Endodermal cell (in vitro differentiated cells): ENCODE measurements at regions not wholly inside any gene's neighbourhood (a gene's known extent, or its start where the extent isn't known, plus 50 kb on each side); places are given as distances from the start of the nearest gene placed in this dataset.

ENCODE experiments used
- DNase-seq: peaks from one replicate; pipeline ENCODE4 v3.0.0-alpha.2; 2017
- H3K27ac ChIP-seq: 2 replicates; pipeline ENCODE4 v1.5.1; 2013; ENCODE audit warnings: mild to moderate bottlenecking, low read depth, low read length, moderate library complexity
- H3K27me3 ChIP-seq: 2 replicates; pipeline ENCODE4 v1.6.1; 2013; ENCODE audit warnings: mild to moderate bottlenecking, low read length, moderate library complexity; ENCODE audit not compliant: insufficient read depth, control insufficient read depth, poor library complexity, severe bottlenecking
- H3K36me3 ChIP-seq: 2 replicates; pipeline ENCODE4 v1.7.0; 2013; ENCODE audit warnings: mild to moderate bottlenecking, low read length, moderate library complexity; ENCODE audit not compliant: control insufficient read depth, insufficient read depth
- H3K4me1 ChIP-seq: one replicate; pipeline ENCODE4 v1.7.0; 2013; ENCODE audit warnings: low read length; ENCODE audit not compliant: control insufficient read depth, insufficient read depth
- H3K4me3 ChIP-seq: 2 replicates; pipeline ENCODE4 v1.5.1; 2013; ENCODE audit warnings: mild to moderate bottlenecking, low read length, moderate library complexity
- H3K9ac ChIP-seq: 2 replicates; pipeline ENCODE4 v1.6.1; 2013; ENCODE audit warnings: mild to moderate bottlenecking, low read length, moderate library complexity; ENCODE audit not compliant: poor library complexity, severe bottlenecking; ENCODE audit errors: extremely low read depth
- H3K9me3 ChIP-seq: 2 replicates; pipeline ENCODE4 v1.6.1; 2013; ENCODE audit warnings: mild to moderate bottlenecking, low read length, moderate library complexity; ENCODE audit not compliant: control insufficient read depth
- H3K27ac Mint-ChIP-seq: 2 replicates; pipeline ENCODE4 v1.8.0; 2020; ENCODE audit warnings: mixed read lengths
- H3K27me3 Mint-ChIP-seq: 2 replicates; pipeline ENCODE4 v1.8.0; 2021; ENCODE audit warnings: mild to moderate bottlenecking, mixed read lengths; ENCODE audit not compliant: insufficient read depth
- H3K36me3 Mint-ChIP-seq: 2 replicates; pipeline ENCODE4 v1.8.0; 2020; ENCODE audit warnings: low read depth, mixed read lengths
- H3K4me1 Mint-ChIP-seq: 2 replicates; pipeline ENCODE4 v1.8.0; 2020; ENCODE audit warnings: mixed read lengths
- H3K4me3 Mint-ChIP-seq: 2 replicates; pipeline ENCODE4 v1.8.0; 2020; ENCODE audit warnings: mild to moderate bottlenecking, moderate library complexity, mixed read lengths
- H3K9me3 Mint-ChIP-seq: 2 replicates; pipeline ENCODE4 v1.8.0; 2020; ENCODE audit warnings: mild to moderate bottlenecking, mixed read lengths
- CTCF ChIP-seq: fragments of 200-600 bp; sonication (generic); conservative IDR thresholded peaks from 2 replicates; pipeline ENCODE4 v1.5.0; 2021; ENCODE audit warnings: antibody characterized with exemption, mild to moderate bottlenecking
- WGBS, 2 experiments: methylation state at CpG; one replicate each; pipeline versions ENCODE4 v1.1.5 to v1.1.7; 2013; ENCODE audit warnings: missing lambda C conversion rate in 2 of 2, mixed read lengths in 1 of 2; ENCODE audit not compliant: insufficient coverage in 1 of 2, insufficient read length in 1 of 2; 5-methylcytosine and 5-hydroxymethylcytosine counted together

GRCh38 chr1:4153571-4153970 lies 253.5 kb upstream of the C1orf174 start:
- no peak for DNase-seq
- H3K27me3 Mint-ChIP-seq, result no peaks in the 10 kb centered on the region
- no peaks in the 10 kb centered on the region for H3K9me3 ChIP-seq
- H3K27ac ChIP-seq, result no peak overlapping the region
- no peaks in the 10 kb centered on the region for H3K9me3 Mint-ChIP-seq
- no peak overlapping the region for H3K4me3 Mint-ChIP-seq
- no peak overlapping the region for H3K27ac Mint-ChIP-seq
- H3K4me1 ChIP-seq, result no peaks in the 10 kb centered on the region
- no peaks in the 10 kb centered on the region for H3K27me3 ChIP-seq
- no peaks in the 10 kb centered on the region for H3K36me3 ChIP-seq
- H3K4me3 ChIP-seq, result no peak overlapping the region
- no peak overlapping the region for H3K9ac ChIP-seq
- WGBS, 2 experiments, result 92 to 95% methylated on average over 5 of the region's 5 CpGs
- no peaks in the 10 kb centered on the region for H3K4me1 Mint-ChIP-seq
- H3K36me3 Mint-ChIP-seq, result no peaks in the 10 kb centered on the region
- no peak for TF ChIP-seq CTCF

GRCh38 chr1:4156241-4156973 lies 256.3 kb upstream of the C1orf174 start:
- Histone ChIP-seq H3K9ac (no peak overlapping the region), H3K27ac (no peak overlapping the region), H3K4me3 (no peak overlapping the region), H3K4me1 (no peaks in the 10 kb centered on the region), H3K27me3 (no peaks in the 10 kb centered on the region), H3K36me3 (no peaks in the 10 kb centered on the region), H3K9me3 (no peaks in the 10 kb centered on the region)
- WGBS, 2 experiments, result 87 to 93% methylated on average over 8 to 14 of the region's 14 CpGs
- H3K36me3 Mint-ChIP-seq, result no peaks in the 10 kb centered on the region
- no peak overlapping the region for H3K27ac Mint-ChIP-seq
- DNase-seq, result no peak
- no peaks in the 10 kb centered on the region for H3K4me1 Mint-ChIP-seq
- TF ChIP-seq CTCF, result no peak
- no peaks in the 10 kb centered on the region for H3K27me3 Mint-ChIP-seq
- H3K9me3 Mint-ChIP-seq, result peaks cover 4% of the 10 kb centered on the region
- H3K4me3 Mint-ChIP-seq, result no peak overlapping the region

- Histone ChIP-seq H3K4me3 (no peak overlapping the region), H3K36me3 (no peaks in the 10 kb centered on the region), H3K9me3 (no peaks in the 10 kb centered on the region), H3K9ac (no peak overlapping the region), H3K27ac (no peak overlapping the region), H3K27me3 (no peaks in the 10 kb centered on the region), H3K4me1 (no peaks in the 10 kb centered on the region)
- DNase-seq, result no peak
- Mint-ChIP-seq H3K9me3 (peaks cover 4% of the 10 kb centered on the region), H3K4me1 (no peaks in the 10 kb centered on the region), H3K36me3 (no peaks in the 10 kb centered on the region), H3K4me3 (no peak overlapping the region), H3K27ac (no peak overlapping the region), H3K27me3 (peaks cover 4% of the 10 kb centered on the region)
- TF ChIP-seq CTCF, result no peak
- WGBS, 2 experiments, result 91% methylated on average over 7 of the region's 7 CpGs; no CpG with 5 or more reads in 1 of the 2 experiments
These were observed 260.1 kb upstream of the C1orf174 start for GRCh38 chr1:4160181-4160580.
